HEK293 (cell line): ENCODE measurements at regions not wholly inside any gene's neighbourhood (a gene's known extent, or its start where the extent isn't known, plus 50 kb on each side); places are given as distances from the start of the nearest gene placed in this dataset.

Source experiments
- CTCF ChIA-PET: fragments of 350-600 bp; formaldehyde crosslinking; extraction: SDS; loops from one replicate; lab custom pipeline; 2021; ENCODE audit warnings: antibody characterized with exemption; lab: Yijun Ruan, JAX
- POLR2A ChIA-PET: fragments of 300-600 bp; formaldehyde crosslinking; extraction: SDS; loops from one replicate; lab custom pipeline; 2020; ENCODE audit warnings: antibody characterized with exemption, inconsistent platforms; lab: Yijun Ruan, JAX
- H3K27ac ChIP-seq: fragments of 200-500 bp; sonication (Bioruptor generic); 2 replicates; pipeline ENCODE4 v1.5.1; 2014; ENCODE audit warnings: low read depth, low read length, control low read depth, inconsistent platforms; ENCODE audit errors: extremely low read depth
- H3K36me3 ChIP-seq, 2 experiments: fragments of 200-500 bp in 1 of 2; sonication (Bioruptor generic) in 1 of 2; 1 replicate in 1 of 2; 2 replicates in 1 of 2; pipeline ENCODE4 v1.5.1; 2014 to 2017; ENCODE audit warnings: inconsistent platforms in 2 of 2, low read length in 2 of 2; ENCODE audit not compliant: control insufficient read depth in 2 of 2, insufficient read depth in 1 of 2
- H3K4me1 ChIP-seq: fragments of 200-500 bp; sonication (Bioruptor generic); 2 replicates; pipeline ENCODE4 v1.5.1; 2014; ENCODE audit warnings: mild to moderate bottlenecking, low read length, inconsistent platforms; ENCODE audit not compliant: control insufficient read depth, insufficient read depth
- H3K4me3 ChIP-seq: 2 replicates; pipeline ENCODE4 v1.5.1; 2011; ENCODE audit warnings: low read depth, mild to moderate bottlenecking, control low read depth, low read length, moderate library complexity
- H3K9me3 ChIP-seq: fragments of 200-500 bp; sonication (Bioruptor generic); 2 replicates; pipeline ENCODE4 v1.5.1; 2014; ENCODE audit warnings: low read depth, low read length, inconsistent platforms; ENCODE audit not compliant: control insufficient read depth, insufficient read depth
- EGR2 ChIP-seq: fragments of 450-650 bp; formaldehyde crosslinking; IDR thresholded peaks from 2 replicates; pipeline ENCODE4 v1.5.1; 2016; ENCODE audit warnings: low read depth, missing biosample characterization, missing genetic modification characterization
- GLI2 ChIP-seq: fragments of 450-650 bp; formaldehyde crosslinking; IDR thresholded peaks from 2 replicates; pipeline ENCODE4; 2017; ENCODE audit warnings: missing biosample characterization, missing genetic modification characterization, low read depth, borderline replicate concordance
- MEIS1 ChIP-seq: sonication (generic); formaldehyde crosslinking; IDR thresholded peaks from 2 replicates; pipeline ENCODE4 v1.8.1; 2022; ENCODE audit warnings: missing genetic modification reagents, mild to moderate bottlenecking, borderline replicate concordance
- ZBTB1 ChIP-seq: fragments of 450-650 bp; formaldehyde crosslinking; IDR thresholded peaks from 2 replicates; pipeline ENCODE4 v1.5.1; 2016; ENCODE audit warnings: missing biosample characterization, missing genetic modification characterization
- ZBTB48 ChIP-seq: fragments of 450-650 bp; formaldehyde crosslinking; IDR thresholded peaks from 2 replicates; pipeline ENCODE4 v1.5.1; 2016; ENCODE audit warnings: missing biosample characterization, missing genetic modification characterization
- ZBTB8A ChIP-seq: fragments of 450-650 bp; formaldehyde crosslinking; IDR thresholded peaks from 2 replicates; pipeline ENCODE4 v1.5.1; 2016; ENCODE audit warnings: missing biosample characterization, missing genetic modification characterization
- ZEB2 ChIP-seq: fragments of 450-650 bp; formaldehyde crosslinking; IDR thresholded peaks from 2 replicates; pipeline ENCODE4 v1.5.1; 2016; ENCODE audit warnings: missing biosample characterization, missing genetic modification characterization
- ZNF112 ChIP-seq: fragments of 450-650 bp; formaldehyde crosslinking; IDR thresholded peaks from 2 replicates; pipeline ENCODE4 v1.5.0; 2017; ENCODE audit warnings: missing biosample characterization, missing genetic modification characterization
- ZNF184 ChIP-seq: fragments of 450-650 bp; IDR thresholded peaks from 2 replicates; pipeline ENCODE4 v1.5.1; 2018; ENCODE audit warnings: missing biosample characterization, mild to moderate bottlenecking, missing genetic modification characterization
- ZNF211 ChIP-seq: fragments of 450-650 bp; formaldehyde crosslinking; IDR thresholded peaks from 2 replicates; pipeline ENCODE4 v1.5.1; 2016; ENCODE audit warnings: low read depth, missing biosample characterization, missing genetic modification characterization
- ZNF214 ChIP-seq: fragments of 450-650 bp; formaldehyde crosslinking; IDR thresholded peaks from 2 replicates; pipeline ENCODE4 v1.5.1; 2017; ENCODE audit warnings: missing biosample characterization, mild to moderate bottlenecking, missing genetic modification characterization, borderline replicate concordance
- ZNF37A ChIP-seq: fragments of 450-650 bp; IDR thresholded peaks from 2 replicates; pipeline ENCODE4 v1.5.1; 2018; ENCODE audit warnings: missing biosample characterization, missing genetic modification characterization
- ZNF391 ChIP-seq: fragments of 450-650 bp; formaldehyde crosslinking; IDR thresholded peaks from 2 replicates; pipeline ENCODE4 v1.5.1; 2016; ENCODE audit warnings: low read depth, missing biosample characterization, missing genetic modification characterization, borderline replicate concordance
- ZSCAN16 ChIP-seq: fragments of 450-650 bp; formaldehyde crosslinking; IDR thresholded peaks from 2 replicates; pipeline ENCODE4 v1.5.1; 2016; ENCODE audit warnings: missing biosample characterization, missing genetic modification characterization
- TF ChIP-seq, protein P1 (sequence below): fragments of 450-650 bp; formaldehyde crosslinking; IDR thresholded peaks from 2 replicates; pipeline ENCODE4 v1.5.1; 2016; ENCODE audit warnings: missing biosample characterization, missing genetic modification characterization
- TF ChIP-seq, protein P2 (sequence below): fragments of 450-650 bp; formaldehyde crosslinking; IDR thresholded peaks from 2 replicates; pipeline ENCODE4 v1.5.1; 2016; ENCODE audit warnings: missing biosample characterization, missing genetic modification characterization
- TF ChIP-seq, protein P3 (sequence below): fragments of 450-650 bp; IDR thresholded peaks from 2 replicates; pipeline ENCODE4 v1.5.1; 2018; ENCODE audit warnings: missing biosample characterization, mild to moderate bottlenecking, missing genetic modification characterization
- TF ChIP-seq, protein P4 (sequence below): fragments of 450-650 bp; formaldehyde crosslinking; IDR thresholded peaks from 2 replicates; pipeline ENCODE4 v1.5.1; 2016; ENCODE audit warnings: missing biosample characterization, missing genetic modification characterization

DNA sequence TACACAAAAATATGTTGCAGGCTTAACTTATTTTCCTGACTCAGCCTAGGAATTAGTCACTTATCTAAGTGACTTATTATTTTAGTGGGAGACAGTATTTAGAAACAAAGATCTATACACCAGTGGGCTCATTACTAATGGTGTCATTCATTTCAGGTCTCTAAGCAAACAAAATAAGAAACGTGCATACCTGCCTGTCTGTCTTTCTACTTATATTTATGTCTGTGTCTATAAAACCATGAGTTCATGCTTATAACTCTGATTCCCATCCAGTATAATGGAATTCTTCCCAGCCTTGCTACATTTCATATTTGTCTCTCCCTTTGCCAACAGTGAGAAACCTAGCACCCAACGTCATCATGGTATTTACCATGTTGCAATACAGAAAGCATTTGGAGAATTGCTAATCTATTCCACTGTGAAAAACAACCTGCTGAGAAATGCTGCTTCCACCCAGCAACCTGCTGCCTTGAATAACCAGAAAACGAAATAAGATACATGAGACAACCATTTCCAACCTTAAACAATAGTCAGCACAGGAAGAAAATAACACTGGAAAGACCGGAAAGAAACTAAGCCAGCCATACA lies 501.0 kb downstream of the GLRX3 start:
- Histone ChIP-seq H3K9me3 (no peaks in the 10 kb centered on the region), H3K27ac (no peak overlapping the region)
- CTCF ChIA-PET: no interaction called here
- TF ChIP-seq, protein P1, sequence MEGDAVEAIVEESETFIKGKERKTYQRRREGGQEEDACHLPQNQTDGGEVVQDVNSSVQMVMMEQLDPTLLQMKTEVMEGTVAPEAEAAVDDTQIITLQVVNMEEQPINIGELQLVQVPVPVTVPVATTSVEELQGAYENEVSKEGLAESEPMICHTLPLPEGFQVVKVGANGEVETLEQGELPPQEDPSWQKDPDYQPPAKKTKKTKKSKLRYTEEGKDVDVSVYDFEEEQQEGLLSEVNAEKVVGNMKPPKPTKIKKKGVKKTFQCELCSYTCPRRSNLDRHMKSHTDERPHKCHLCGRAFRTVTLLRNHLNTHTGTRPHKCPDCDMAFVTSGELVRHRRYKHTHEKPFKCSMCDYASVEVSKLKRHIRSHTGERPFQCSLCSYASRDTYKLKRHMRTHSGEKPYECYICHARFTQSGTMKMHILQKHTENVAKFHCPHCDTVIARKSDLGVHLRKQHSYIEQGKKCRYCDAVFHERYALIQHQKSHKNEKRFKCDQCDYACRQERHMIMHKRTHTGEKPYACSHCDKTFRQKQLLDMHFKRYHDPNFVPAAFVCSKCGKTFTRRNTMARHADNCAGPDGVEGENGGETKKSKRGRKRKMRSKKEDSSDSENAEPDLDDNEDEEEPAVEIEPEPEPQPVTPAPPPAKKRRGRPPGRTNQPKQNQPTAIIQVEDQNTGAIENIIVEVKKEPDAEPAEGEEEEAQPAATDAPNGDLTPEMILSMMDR (tag by site-specific recombination): no peak
- TF ChIP-seq ZNF211 (tag by site-specific recombination) (no peak), ZBTB48 (no peak), ZNF214 (tag by site-specific recombination) (no peak), ZBTB1 (tag by site-specific recombination) (no peak), ZNF184 (no peak), ZSCAN16 (tag by site-specific recombination) (no peak), ZBTB8A (tag by site-specific recombination) (no peak), ZNF37A (tag by site-specific recombination) (no peak), ZNF112 (tag by site-specific recombination) (no peak), EGR2 (tag by site-specific recombination) (no peak), GLI2 (tag by site-specific recombination) (no peak), ZEB2 (tag by site-specific recombination) (no peak), MEIS1 (CRISPR knock-in tag) (no peak), ZNF391 (tag by site-specific recombination) (no peak)
- TF ChIP-seq, protein P2, sequence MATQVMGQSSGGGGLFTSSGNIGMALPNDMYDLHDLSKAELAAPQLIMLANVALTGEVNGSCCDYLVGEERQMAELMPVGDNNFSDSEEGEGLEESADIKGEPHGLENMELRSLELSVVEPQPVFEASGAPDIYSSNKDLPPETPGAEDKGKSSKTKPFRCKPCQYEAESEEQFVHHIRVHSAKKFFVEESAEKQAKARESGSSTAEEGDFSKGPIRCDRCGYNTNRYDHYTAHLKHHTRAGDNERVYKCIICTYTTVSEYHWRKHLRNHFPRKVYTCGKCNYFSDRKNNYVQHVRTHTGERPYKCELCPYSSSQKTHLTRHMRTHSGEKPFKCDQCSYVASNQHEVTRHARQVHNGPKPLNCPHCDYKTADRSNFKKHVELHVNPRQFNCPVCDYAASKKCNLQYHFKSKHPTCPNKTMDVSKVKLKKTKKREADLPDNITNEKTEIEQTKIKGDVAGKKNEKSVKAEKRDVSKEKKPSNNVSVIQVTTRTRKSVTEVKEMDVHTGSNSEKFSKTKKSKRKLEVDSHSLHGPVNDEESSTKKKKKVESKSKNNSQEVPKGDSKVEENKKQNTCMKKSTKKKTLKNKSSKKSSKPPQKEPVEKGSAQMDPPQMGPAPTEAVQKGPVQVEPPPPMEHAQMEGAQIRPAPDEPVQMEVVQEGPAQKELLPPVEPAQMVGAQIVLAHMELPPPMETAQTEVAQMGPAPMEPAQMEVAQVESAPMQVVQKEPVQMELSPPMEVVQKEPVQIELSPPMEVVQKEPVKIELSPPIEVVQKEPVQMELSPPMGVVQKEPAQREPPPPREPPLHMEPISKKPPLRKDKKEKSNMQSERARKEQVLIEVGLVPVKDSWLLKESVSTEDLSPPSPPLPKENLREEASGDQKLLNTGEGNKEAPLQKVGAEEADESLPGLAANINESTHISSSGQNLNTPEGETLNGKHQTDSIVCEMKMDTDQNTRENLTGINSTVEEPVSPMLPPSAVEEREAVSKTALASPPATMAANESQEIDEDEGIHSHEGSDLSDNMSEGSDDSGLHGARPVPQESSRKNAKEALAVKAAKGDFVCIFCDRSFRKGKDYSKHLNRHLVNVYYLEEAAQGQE (tag by site-specific recombination): no peak
- TF ChIP-seq, protein P3, sequence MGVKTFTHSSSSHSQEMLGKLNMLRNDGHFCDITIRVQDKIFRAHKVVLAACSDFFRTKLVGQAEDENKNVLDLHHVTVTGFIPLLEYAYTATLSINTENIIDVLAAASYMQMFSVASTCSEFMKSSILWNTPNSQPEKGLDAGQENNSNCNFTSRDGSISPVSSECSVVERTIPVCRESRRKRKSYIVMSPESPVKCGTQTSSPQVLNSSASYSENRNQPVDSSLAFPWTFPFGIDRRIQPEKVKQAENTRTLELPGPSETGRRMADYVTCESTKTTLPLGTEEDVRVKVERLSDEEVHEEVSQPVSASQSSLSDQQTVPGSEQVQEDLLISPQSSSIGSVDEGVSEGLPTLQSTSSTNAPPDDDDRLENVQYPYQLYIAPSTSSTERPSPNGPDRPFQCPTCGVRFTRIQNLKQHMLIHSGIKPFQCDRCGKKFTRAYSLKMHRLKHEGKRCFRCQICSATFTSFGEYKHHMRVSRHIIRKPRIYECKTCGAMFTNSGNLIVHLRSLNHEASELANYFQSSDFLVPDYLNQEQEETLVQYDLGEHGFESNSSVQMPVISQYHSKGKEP (tag by site-specific recombination): no peak
- TF ChIP-seq, protein P4, sequence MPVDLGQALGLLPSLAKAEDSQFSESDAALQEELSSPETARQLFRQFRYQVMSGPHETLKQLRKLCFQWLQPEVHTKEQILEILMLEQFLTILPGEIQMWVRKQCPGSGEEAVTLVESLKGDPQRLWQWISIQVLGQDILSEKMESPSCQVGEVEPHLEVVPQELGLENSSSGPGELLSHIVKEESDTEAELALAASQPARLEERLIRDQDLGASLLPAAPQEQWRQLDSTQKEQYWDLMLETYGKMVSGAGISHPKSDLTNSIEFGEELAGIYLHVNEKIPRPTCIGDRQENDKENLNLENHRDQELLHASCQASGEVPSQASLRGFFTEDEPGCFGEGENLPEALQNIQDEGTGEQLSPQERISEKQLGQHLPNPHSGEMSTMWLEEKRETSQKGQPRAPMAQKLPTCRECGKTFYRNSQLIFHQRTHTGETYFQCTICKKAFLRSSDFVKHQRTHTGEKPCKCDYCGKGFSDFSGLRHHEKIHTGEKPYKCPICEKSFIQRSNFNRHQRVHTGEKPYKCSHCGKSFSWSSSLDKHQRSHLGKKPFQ: no peak
- TF ChIP-seq, all 188 proteins: peak for 0
- Histone ChIP-seq H3K36me3 (no peaks in the 10 kb centered on the region), H3K4me1 (no peaks in the 10 kb centered on the region), H3K4me3 (no peak overlapping the region)
- POLR2A ChIA-PET: no interaction called here
